AG09309 (cell line): ENCODE measurements at regions not wholly inside any gene's neighbourhood (a gene's known extent, or its start where the extent isn't known, plus 50 kb on each side); places are given as distances from the start of the nearest gene placed in this dataset.

ENCODE experiments used
- DNase-seq: peaks from one replicate; pipeline ENCODE4 v3.0.0-alpha.2; 2010; ENCODE audit warnings: low read depth
- H3K4me3 ChIP-seq: 2 replicates; pipeline ENCODE4 v1.5.1; 2011; ENCODE audit warnings: mild to moderate bottlenecking, low read depth, low read length, moderate library complexity; ENCODE audit not compliant: control insufficient read depth
- CTCF ChIP-seq: IDR thresholded peaks from 2 replicates; pipeline ENCODE4 v1.5.1; 2011; ENCODE audit warnings: mild to moderate bottlenecking, low read depth, low read length, inconsistent platforms; ENCODE audit not compliant: insufficient read depth, control insufficient read depth; ENCODE audit errors: missing control alignments

GRCh38 chr2:184336688-184337087 is 261.6 kb upstream of the ZNF804A start:
- no peak for TF ChIP-seq CTCF
- no peak for DNase-seq
- H3K4me3 ChIP-seq, result no peak overlapping the region

- no peak for DNase-seq
- no peak overlapping the region for H3K4me3 ChIP-seq
- TF ChIP-seq CTCF, result no peak
These were observed 259.6 kb upstream of the ZNF804A start for GRCh38 chr2:184338771-184339170.

GRCh38 chr2:184339966-184340365 is 258.4 kb upstream of the ZNF804A start:
- DNase-seq, result no peak
- no peak for TF ChIP-seq CTCF

GRCh38 chr2:184346338-184346862 is 251.9 kb upstream of the ZNF804A start:
- DNase-seq, result no peak
- no peak overlapping the region for H3K4me3 ChIP-seq
- no peak for TF ChIP-seq CTCF

More at GRCh38 chr2:184339966-184340365, 258.4 kb upstream of the ZNF804A start:
- H3K4me3 ChIP-seq, result no peak overlapping the region

GRCh38 chr2:184351126-184351525 is 247.2 kb upstream of the ZNF804A start:
- no peak for TF ChIP-seq CTCF
- no peak for DNase-seq
- no peak overlapping the region for H3K4me3 ChIP-seq

GRCh38 chr2:184357033-184357432 is 241.3 kb upstream of the ZNF804A start:
- no peak for TF ChIP-seq CTCF
- DNase-seq, result no peak

GRCh38 chr2:184359379-184359778 is 238.9 kb upstream of the ZNF804A start:
- TF ChIP-seq CTCF, result no peak
- H3K4me3 ChIP-seq, result no peak overlapping the region
- DNase-seq, result no peak

More at GRCh38 chr2:184357033-184357432, 241.3 kb upstream of the ZNF804A start:
- H3K4me3 ChIP-seq, result no peak overlapping the region
